ENCODE measurements at regions not wholly inside any gene's neighbourhood (a gene's known extent, or its start where the extent isn't known, plus 50 kb on each side); places are given as distances from the start of the nearest gene placed in this dataset.

DNA sequence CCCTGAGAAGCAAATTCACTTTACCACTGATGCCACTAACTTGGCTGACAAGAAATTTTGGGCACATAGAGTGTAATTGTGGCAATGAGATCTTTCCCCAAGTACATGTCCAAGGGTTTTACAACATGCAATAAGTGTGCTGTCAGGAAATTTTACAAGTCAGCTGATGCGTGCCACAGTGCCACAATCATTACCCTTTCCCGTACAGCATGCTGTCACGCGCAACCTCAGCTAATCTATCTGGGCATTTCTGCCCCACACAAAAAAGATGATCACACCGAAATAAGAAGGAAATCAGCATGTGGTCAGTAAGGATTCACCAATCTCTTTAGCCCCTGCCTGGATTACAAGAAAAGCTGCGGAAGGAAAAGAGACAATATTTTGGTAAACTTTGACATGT is 163.6 kb upstream of the PREP start (continued):
- TF ChIP-seq AKNA (CRISPR knock-in tag; IDR thresholded peaks at IDR 0.05; ENCODE audit: borderline replicate concordance): no peak

- WGBS (ENCODE audit: low lambda C conversion rate): 35% methylated on average over 6 of the region's 6 CpGs
- intact Hi-C loops (cut with micrococcal nuclease; ENCODE audit: unreplicated experiment) (no loop called here), in situ Hi-C loops (cut with HindIII; ENCODE audit: extremely low pct_ligation_motif_present, low pct_unique_long_range_greater_than_20kb) (no loop called here)
- no peaks in the 10 kb centered on the region for H4K20me1 ChIP-seq (ENCODE audit: insufficient read depth, low read length)
- 0 out of 2 replicates have a peak, but pooled peaks cover under 1% of the 10 kb centered on the region for H3K4me1 ChIP-seq (ENCODE audit: insufficient read depth, low read length)
- H3K4me3 ChIP-seq (replicated peaks in 1 of 3; ENCODE audit: insufficient read depth in 1 of 3, low read depth in 2 of 3, low read length in 3 of 3): no peak overlapping the region
- H3K4me2 ChIP-seq (ENCODE audit: low read depth, low read length): no peak overlapping the region
- H3K36me3 ChIP-seq (replicated peaks in 1 of 2; ENCODE audit: control insufficient read depth in 1 of 2, insufficient read depth in 2 of 2, low read length in 2 of 2): no peaks in the 10 kb centered on the region
- H3K27ac ChIP-seq (ENCODE audit: extremely low read length, insufficient read depth, low read length): no peak overlapping the region
- peaks cover 0 to 12% of the 10 kb centered on the region in 2 experiments; a peak in 2 of 5 replicates for H3K27me3 ChIP-seq (ENCODE audit: control insufficient read depth in 1 of 2, insufficient read depth in 2 of 2, low read length in 2 of 2)
- no peak for ATAC-seq
- no TSS peak for BruUV-seq (replicated peaks)
- CTCF ChIA-PET (ENCODE audit: low intra/inter-chr PET ratio, low total read pairs): no interaction called here
- DNase-seq (ENCODE audit: low spot score): no peak
- POLR2A ChIA-PET: no interaction called here
- no peaks in the 10 kb centered on the region for H3K9me3 ChIP-seq (ENCODE audit: low read length)
- H2AFZ ChIP-seq (ENCODE audit: low read length): no peak overlapping the region
- no peak overlapping the region for H3K9ac ChIP-seq (ENCODE audit: insufficient read depth, low read depth, low read length)
- FAIRE-seq: no peak
- H3K79me2 ChIP-seq (ENCODE audit: insufficient read depth, low read length): no peaks in the 10 kb centered on the region
- TF ChIP-seq ZBTB39 (CRISPR knock-in tag; IDR thresholded peaks at IDR 0.05): no peak
- no peak for TF ChIP-seq ZNF761 (CRISPR knock-in tag; conservative IDR thresholded peaks at IDR 0.05)
- TF ChIP-seq NR3C1 (CRISPR knock-in tag; IDR thresholded peaks at IDR 0.05): no peak
- no peak for TF ChIP-seq ZNF317 (CRISPR knock-in tag; IDR thresholded peaks at IDR 0.05)
- TF ChIP-seq, protein P1, sequence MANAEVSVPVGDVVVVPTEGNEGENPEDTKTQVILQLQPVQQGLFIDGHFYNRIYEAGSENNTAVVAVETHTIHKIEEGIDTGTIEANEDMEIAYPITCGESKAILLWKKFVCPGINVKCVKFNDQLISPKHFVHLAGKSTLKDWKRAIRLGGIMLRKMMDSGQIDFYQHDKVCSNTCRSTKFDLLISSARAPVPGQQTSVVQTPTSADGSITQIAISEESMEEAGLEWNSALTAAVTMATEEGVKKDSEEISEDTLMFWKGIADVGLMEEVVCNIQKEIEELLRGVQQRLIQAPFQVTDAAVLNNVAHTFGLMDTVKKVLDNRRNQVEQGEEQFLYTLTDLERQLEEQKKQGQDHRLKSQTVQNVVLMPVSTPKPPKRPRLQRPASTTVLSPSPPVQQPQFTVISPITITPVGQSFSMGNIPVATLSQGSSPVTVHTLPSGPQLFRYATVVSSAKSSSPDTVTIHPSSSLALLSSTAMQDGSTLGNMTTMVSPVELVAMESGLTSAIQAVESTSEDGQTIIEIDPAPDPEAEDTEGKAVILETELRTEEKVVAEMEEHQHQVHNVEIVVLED (CRISPR knock-in tag; IDR thresholded peaks at IDR 0.05; ENCODE audit: borderline replicate concordance): no peak
- TF ChIP-seq KAT7 (CRISPR knock-in tag; IDR thresholded peaks at IDR 0.05; ENCODE audit: borderline replicate concordance): no peak
- no peak for TF ChIP-seq RFX1 (IDR thresholded peaks at IDR 0.05)
- TF ChIP-seq ZSCAN29 (CRISPR knock-in tag; conservative IDR thresholded peaks at IDR 0.05): no peak
- TF ChIP-seq, protein P2, sequence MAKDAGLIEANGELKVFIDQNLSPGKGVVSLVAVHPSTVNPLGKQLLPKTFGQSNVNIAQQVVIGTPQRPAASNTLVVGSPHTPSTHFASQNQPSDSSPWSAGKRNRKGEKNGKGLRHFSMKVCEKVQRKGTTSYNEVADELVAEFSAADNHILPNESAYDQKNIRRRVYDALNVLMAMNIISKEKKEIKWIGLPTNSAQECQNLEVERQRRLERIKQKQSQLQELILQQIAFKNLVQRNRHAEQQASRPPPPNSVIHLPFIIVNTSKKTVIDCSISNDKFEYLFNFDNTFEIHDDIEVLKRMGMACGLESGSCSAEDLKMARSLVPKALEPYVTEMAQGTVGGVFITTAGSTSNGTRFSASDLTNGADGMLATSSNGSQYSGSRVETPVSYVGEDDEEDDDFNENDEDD (CRISPR knock-in tag; IDR thresholded peaks at IDR 0.05; ENCODE audit: borderline replicate concordance): no peak
- no peak for TF ChIP-seq ZNF138 (CRISPR knock-in tag; IDR thresholded peaks at IDR 0.05; ENCODE audit: low read depth)
- TF ChIP-seq NBN (conservative IDR thresholded peaks at IDR 0.05): no peak
- TF ChIP-seq ZNF709 (CRISPR knock-in tag; IDR thresholded peaks at IDR 0.05): no peak
- TF ChIP-seq ZFP1 (CRISPR knock-in tag; IDR thresholded peaks at IDR 0.05): no peak
These were observed 161.4 kb upstream of the PREP start for GRCh38 chr6:105564121-105564902.
